IPS-NIHi11 (cell line): ENCODE measurements at regions not wholly inside any gene's neighbourhood (a gene's known extent, or its start where the extent isn't known, plus 50 kb on each side); places are given as distances from the start of the nearest gene placed in this dataset.

Source experiments
- DNase-seq: peaks from one replicate; pipeline ENCODE4 v3.0.0; 2012; ENCODE audit warnings: mixed read lengths, low spot score

- no peak for DNase-seq
Observed at GRCh38 chr2:136214307-136215200, 96.6 kb upstream of the CXCR4 start.

GRCh38 chr2:136213836-136214235 lies 95.9 kb upstream of the CXCR4 start:
- DNase-seq = no peak

- DNase-seq = no peak
Observed at GRCh38 chr2:136212426-136213378, 94.8 kb upstream of the CXCR4 start.

GRCh38 chr2:136211701-136212100 lies 93.8 kb upstream of the CXCR4 start:
- DNase-seq = no peak

GRCh38 chr2:136210822-136211221 lies 92.9 kb upstream of the CXCR4 start:
- DNase-seq = no peak

- DNase-seq = no peak
Observed at GRCh38 chr2:136210455-136210805, 92.5 kb upstream of the CXCR4 start.

GRCh38 chr2:136209561-136210454 lies 91.9 kb upstream of the CXCR4 start:
- no peak for DNase-seq

GRCh38 chr2:136208682-136209420 lies 90.9 kb upstream of the CXCR4 start:
- no peak for DNase-seq

GRCh38 chr2:136207665-136208064 lies 89.7 kb upstream of the CXCR4 start:
- no peak for DNase-seq

- DNase-seq = no peak
Observed at GRCh38 chr2:136207030-136207623, 89.2 kb upstream of the CXCR4 start.

GRCh38 chr2:136206613-136207012 lies 88.7 kb upstream of the CXCR4 start:
- DNase-seq = no peak

- no peak for DNase-seq
Observed at GRCh38 chr2:136205615-136206014, 87.7 kb upstream of the CXCR4 start.

GRCh38 chr2:136204971-136205370 lies 87.0 kb upstream of the CXCR4 start:
- DNase-seq = no peak

- no peak for DNase-seq
Observed at GRCh38 chr2:136195226-136195625, 77.3 kb upstream of the CXCR4 start.

GRCh38 chr2:136191041-136191440 lies 73.1 kb upstream of the CXCR4 start:
- DNase-seq = no peak

- DNase-seq = no peak
Observed at GRCh38 chr2:136189221-136189782, 71.4 kb upstream of the CXCR4 start.

- DNase-seq = no peak
Observed at GRCh38 chr2:136188086-136188485, 70.1 kb upstream of the CXCR4 start.

- no peak for DNase-seq
Observed at GRCh38 chr2:136185981-136186776, 68.2 kb upstream of the CXCR4 start.

GRCh38 chr2:136183097-136183496 lies 65.1 kb upstream of the CXCR4 start:
- no peak for DNase-seq

- DNase-seq = no peak
Observed at GRCh38 chr2:136182315-136182714, 64.4 kb upstream of the CXCR4 start.
